Keratinocyte (primary cell): ENCODE measurements at regions not wholly inside any gene's neighbourhood (a gene's known extent, or its start where the extent isn't known, plus 50 kb on each side); places are given as distances from the start of the nearest gene placed in this dataset.

Source experiments
- DNase-seq: peaks from one replicate; pipeline ENCODE4 v3.0.0-alpha.2; 2011; ENCODE audit warnings: low read depth, missing footprints, low spot score
- FAIRE-seq: peaks from 2 replicates; lab custom pipeline; 2011; peaks lifted over from hg19 to GRCh38; lab: Jason Lieb, UNC
- H2AFZ ChIP-seq: 2 replicates; pipeline ENCODE4 v1.6.0; 2012; ENCODE audit warnings: low read length, control low read depth, inconsistent platforms; ENCODE audit not compliant: control insufficient read depth
- H3K27ac ChIP-seq: 2 replicates; pipeline ENCODE4 v1.5.1; 2011; ENCODE audit warnings: low read length; ENCODE audit not compliant: control insufficient read depth, insufficient read depth
- H3K27me3 ChIP-seq: 3 replicates; pipeline ENCODE4 v1.6.0; 2011; ENCODE audit warnings: low read length; ENCODE audit not compliant: control insufficient read depth, insufficient read depth; ENCODE audit errors: extremely low read depth
- H3K36me3 ChIP-seq, 2 experiments: 2 replicates in 1 of 2; 3 replicates in 1 of 2; pipeline ENCODE4 v1.5.1; 2011; ENCODE audit warnings: low read length in 2 of 2, mild to moderate bottlenecking in 1 of 2; ENCODE audit not compliant: control insufficient read depth in 2 of 2, insufficient read depth in 2 of 2; ENCODE audit errors: extremely low read depth in 1 of 2
- H3K4me1 ChIP-seq: 3 replicates; pipeline ENCODE4 v1.5.1; 2011; ENCODE audit warnings: low read length; ENCODE audit not compliant: control insufficient read depth, insufficient read depth; ENCODE audit errors: extremely low read depth
- H3K4me2 ChIP-seq: 3 replicates; pipeline ENCODE4 v1.6.0; 2011; ENCODE audit warnings: low read depth, low read length; ENCODE audit not compliant: control insufficient read depth, insufficient read depth; ENCODE audit errors: extremely low read depth
- H3K4me3 ChIP-seq, 3 experiments: fragments of 200-600 bp in 1 of 3; sonication (generic) in 1 of 3; 2 replicates in 2 of 3; 3 replicates in 1 of 3; pipeline ENCODE4 v1.5.1; 2011 to 2016; ENCODE audit warnings: low read length in 3 of 3, mild to moderate bottlenecking in 3 of 3, control low read depth in 2 of 3, inconsistent platforms in 1 of 3, low read depth in 1 of 3, mixed read lengths in 1 of 3, mixed run types in 1 of 3, moderate library complexity in 1 of 3; ENCODE audit not compliant: control insufficient read depth in 2 of 3, insufficient read depth in 2 of 3; ENCODE audit errors: extremely low read depth in 1 of 3
- H3K79me2 ChIP-seq: 2 replicates; pipeline ENCODE4 v1.6.0; 2012; ENCODE audit warnings: low read length; ENCODE audit not compliant: control insufficient read depth, insufficient read depth
- H3K9ac ChIP-seq: 3 replicates; pipeline ENCODE4 v1.6.0; 2011; ENCODE audit warnings: low read length; ENCODE audit not compliant: control insufficient read depth, insufficient read depth; ENCODE audit errors: extremely low read depth
- H3K9me1 ChIP-seq: 3 replicates; pipeline ENCODE4 v1.6.0; 2011; ENCODE audit warnings: low read length; ENCODE audit not compliant: control insufficient read depth, insufficient read depth; ENCODE audit errors: extremely low read depth
- H3K9me3 ChIP-seq: 2 replicates; pipeline ENCODE4 v1.5.1; 2012; ENCODE audit warnings: low read depth, low read length; ENCODE audit not compliant: control insufficient read depth
- H4K20me1 ChIP-seq: 3 replicates; pipeline ENCODE4 v1.6.0; 2011; ENCODE audit warnings: low read length; ENCODE audit not compliant: control insufficient read depth, insufficient read depth; ENCODE audit errors: extremely low read depth
- EZH2 ChIP-seq: IDR thresholded peaks from one replicate; pipeline ENCODE4 v1.6.1; 2012; ENCODE audit warnings: inconsistent platforms, mild to moderate bottlenecking, low read length, moderate library complexity
- dilution Hi-C: fragments of 300-500 bp; cut with MboI; formaldehyde crosslinking; loops from one replicate; pipeline ENCODE4 v1.7.0; 2020; ENCODE audit warnings: low sequenced_read_pairs; ENCODE audit not compliant: extremely low pct_ligation_motif_present
- TF ChIP-seq, protein P1 (sequence below), 3 experiments: IDR thresholded peaks in 1 of 3; conservative IDR thresholded peaks in 1 of 3; optimal IDR thresholded peaks in 1 of 3; 2 replicates in 2 of 3; 3 replicates in 1 of 3; pipeline versions ENCODE3 to v1.5.1; 2011; ENCODE audit warnings: low read length in 3 of 3, mild to moderate bottlenecking in 3 of 3, moderate library complexity in 2 of 3, control low read depth in 1 of 3, inconsistent platforms in 1 of 3; ENCODE audit not compliant: insufficient read depth in 2 of 3; ENCODE audit errors: extremely low read depth in 1 of 3

DNA sequence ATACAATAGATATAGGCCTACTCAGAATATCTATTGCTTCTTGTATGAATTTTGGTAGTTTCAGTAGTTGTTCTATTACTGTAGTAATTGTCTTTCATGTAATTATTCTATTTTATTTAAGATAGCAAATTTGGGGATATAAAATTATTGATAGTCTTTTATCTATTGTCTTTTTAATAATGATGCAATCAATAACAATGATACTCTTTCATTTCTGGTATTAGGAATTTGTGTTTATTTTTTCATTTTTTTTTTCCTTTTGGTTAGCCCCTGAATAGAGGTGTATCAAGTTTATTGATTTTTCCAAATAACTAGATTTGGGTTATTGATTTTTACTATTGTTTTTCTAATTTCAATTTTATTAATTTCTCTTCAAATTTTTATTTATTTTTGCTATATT is 1503.7 kb downstream of the REEP3 start:
- Histone ChIP-seq H3K9ac (no peak overlapping the region), H3K79me2 (no peaks in the 10 kb centered on the region), H3K4me1 (no peaks in the 10 kb centered on the region), H3K36me3 (no peaks in the 10 kb centered on the region), H3K9me3 (no peaks in the 10 kb centered on the region), H3K27me3 (no peaks in the 10 kb centered on the region), H2AFZ (no peak overlapping the region), H3K27ac (no peak overlapping the region), H3K9me1 (no peaks in the 10 kb centered on the region), H3K4me2 (no peak overlapping the region), H3K4me3 (no peak overlapping the region), H4K20me1 (no peaks in the 10 kb centered on the region)
- dilution Hi-C loops, result no loop called here
- no peak for FAIRE-seq
- no peak for DNase-seq
- no peak for TF ChIP-seq EZH2
- TF ChIP-seq, protein P1, sequence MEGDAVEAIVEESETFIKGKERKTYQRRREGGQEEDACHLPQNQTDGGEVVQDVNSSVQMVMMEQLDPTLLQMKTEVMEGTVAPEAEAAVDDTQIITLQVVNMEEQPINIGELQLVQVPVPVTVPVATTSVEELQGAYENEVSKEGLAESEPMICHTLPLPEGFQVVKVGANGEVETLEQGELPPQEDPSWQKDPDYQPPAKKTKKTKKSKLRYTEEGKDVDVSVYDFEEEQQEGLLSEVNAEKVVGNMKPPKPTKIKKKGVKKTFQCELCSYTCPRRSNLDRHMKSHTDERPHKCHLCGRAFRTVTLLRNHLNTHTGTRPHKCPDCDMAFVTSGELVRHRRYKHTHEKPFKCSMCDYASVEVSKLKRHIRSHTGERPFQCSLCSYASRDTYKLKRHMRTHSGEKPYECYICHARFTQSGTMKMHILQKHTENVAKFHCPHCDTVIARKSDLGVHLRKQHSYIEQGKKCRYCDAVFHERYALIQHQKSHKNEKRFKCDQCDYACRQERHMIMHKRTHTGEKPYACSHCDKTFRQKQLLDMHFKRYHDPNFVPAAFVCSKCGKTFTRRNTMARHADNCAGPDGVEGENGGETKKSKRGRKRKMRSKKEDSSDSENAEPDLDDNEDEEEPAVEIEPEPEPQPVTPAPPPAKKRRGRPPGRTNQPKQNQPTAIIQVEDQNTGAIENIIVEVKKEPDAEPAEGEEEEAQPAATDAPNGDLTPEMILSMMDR (optimal IDR thresholded peaks at IDR 0.05 in 1 of 3, IDR thresholded peaks at IDR 0.05 in 1 of 3, conservative IDR thresholded peaks at IDR 0.05 in 1 of 3; ENCODE audit: extremely low read depth in 1 of 3, insufficient read depth in 2 of 3, low read length in 3 of 3), result no peak

- Histone ChIP-seq H3K36me3 (no peaks in the 10 kb centered on the region), H3K9me3 (peaks cover 3% of the 10 kb centered on the region), H3K4me2 (no peak overlapping the region), H3K27me3 (no peaks in the 10 kb centered on the region), H3K27ac (no peak overlapping the region), H3K9me1 (no peaks in the 10 kb centered on the region), H3K4me3 (no peak overlapping the region), H3K79me2 (no peaks in the 10 kb centered on the region), H4K20me1 (no peaks in the 10 kb centered on the region), H3K4me1 (no peaks in the 10 kb centered on the region), H3K9ac (no peak overlapping the region), H2AFZ (no peak overlapping the region)
- DNase-seq (no peak), FAIRE-seq (no peak)
- no peak for TF ChIP-seq EZH2
- TF ChIP-seq, protein P1 (optimal IDR thresholded peaks at IDR 0.05 in 1 of 3, IDR thresholded peaks at IDR 0.05 in 1 of 3, conservative IDR thresholded peaks at IDR 0.05 in 1 of 3; ENCODE audit: extremely low read depth in 1 of 3, insufficient read depth in 2 of 3, low read length in 3 of 3), result no peak
- dilution Hi-C loops, result no loop called here
These were observed 1509.1 kb downstream of the REEP3 start for GRCh38 chr10:65030263-65030662.
